ENCODE measurements at regions not wholly inside any gene's neighbourhood (a gene's known extent, or its start where the extent isn't known, plus 50 kb on each side); places are given as distances from the start of the nearest gene placed in this dataset.

- no peak for DNase-seq
Observed at GRCh38 chr22:27633296-27633871, 168.2 kb downstream of the MN1 start.

- no peak for DNase-seq
Observed at GRCh38 chr22:27634043-27634740, 167.4 kb downstream of the MN1 start.

GRCh38 chr22:27635435-27635834, 166.1 kb downstream of the MN1 start:
- no peak for DNase-seq

- no peak for DNase-seq
Observed at GRCh38 chr22:27635852-27636251, 165.7 kb downstream of the MN1 start.

- DNase-seq, result no peak
Observed at GRCh38 chr22:27636716-27637508, 164.6 kb downstream of the MN1 start.

GRCh38 chr22:27637604-27638003, 164.0 kb downstream of the MN1 start:
- no peak for DNase-seq

- no peak for DNase-seq
Observed at GRCh38 chr22:27638329-27639233, 163.0 kb downstream of the MN1 start.

- DNase-seq, result peak; percentile 74
Observed at GRCh38 chr22:27639248-27640086, 162.1 kb downstream of the MN1 start.

- DNase-seq, result no peak
Observed at GRCh38 chr22:27641049-27641795, 160.3 kb downstream of the MN1 start.

- DNase-seq, result no peak
Observed at GRCh38 chr22:27642104-27642800, 159.3 kb downstream of the MN1 start.

GRCh38 chr22:27643907-27644306, 157.6 kb downstream of the MN1 start:
- no peak for DNase-seq

GRCh38 chr22:27644566-27644965, 157.0 kb downstream of the MN1 start:
- DNase-seq, result no peak

GRCh38 chr22:27647540-27647939, 154.0 kb downstream of the MN1 start:
- no peak for DNase-seq

- no peak for DNase-seq
Observed at GRCh38 chr22:27648074-27648473, 153.5 kb downstream of the MN1 start.

- DNase-seq, result no peak
Observed at GRCh38 chr22:27648853-27649252, 152.7 kb downstream of the MN1 start.

- DNase-seq, result no peak
Observed at GRCh38 chr22:27650572-27650971, 151.0 kb downstream of the MN1 start.

- DNase-seq, result no peak
Observed at GRCh38 chr22:27650985-27651384, 150.6 kb downstream of the MN1 start.

- no peak for DNase-seq
Observed at GRCh38 chr22:27651486-27651885, 150.1 kb downstream of the MN1 start.

- DNase-seq, result no peak
Observed at GRCh38 chr22:27654546-27655445, 146.8 kb downstream of the MN1 start.

All from hindlimb muscle (tissue), 1 donor.